HL-60 (cell line): ENCODE measurements at regions not wholly inside any gene's neighbourhood (a gene's known extent, or its start where the extent isn't known, plus 50 kb on each side); places are given as distances from the start of the nearest gene placed in this dataset.

ENCODE experiments used
- GABPA ChIP-seq: IDR thresholded peaks from 2 replicates; pipeline ENCODE4 v1.6.1; 2012; ENCODE audit warnings: low read depth
- TF ChIP-seq, protein P1 (sequence below): IDR thresholded peaks from one replicate; pipeline ENCODE4 v1.5.1; 2011; ENCODE audit warnings: low read length, control low read depth, inconsistent platforms; ENCODE audit not compliant: insufficient read depth
- TF ChIP-seq, protein P2 (sequence below): IDR thresholded peaks from 2 replicates; pipeline ENCODE4 v1.6.1; 2012; ENCODE audit warnings: low read depth; ENCODE audit not compliant: insufficient replicate concordance

DNA sequence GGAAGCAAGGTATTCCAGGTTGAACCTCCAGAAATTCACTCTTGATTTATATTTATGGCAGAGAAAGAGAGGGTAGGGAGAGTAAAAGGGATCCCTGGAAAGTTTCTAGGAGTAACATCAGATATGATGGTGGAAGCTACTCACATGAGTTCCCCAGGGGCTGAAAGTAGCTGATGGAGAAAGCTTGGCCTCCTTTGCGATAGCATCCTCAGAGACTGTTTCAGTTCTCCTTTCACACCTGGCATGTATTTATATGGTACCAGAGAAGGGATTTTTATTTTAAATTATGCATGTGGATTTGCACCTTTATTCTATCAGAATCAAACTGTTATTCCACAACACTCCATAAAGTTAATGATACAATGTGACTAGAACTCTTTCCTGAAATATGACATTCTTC is 126.3 kb upstream of the OSR1 start:
- TF ChIP-seq, protein P1, sequence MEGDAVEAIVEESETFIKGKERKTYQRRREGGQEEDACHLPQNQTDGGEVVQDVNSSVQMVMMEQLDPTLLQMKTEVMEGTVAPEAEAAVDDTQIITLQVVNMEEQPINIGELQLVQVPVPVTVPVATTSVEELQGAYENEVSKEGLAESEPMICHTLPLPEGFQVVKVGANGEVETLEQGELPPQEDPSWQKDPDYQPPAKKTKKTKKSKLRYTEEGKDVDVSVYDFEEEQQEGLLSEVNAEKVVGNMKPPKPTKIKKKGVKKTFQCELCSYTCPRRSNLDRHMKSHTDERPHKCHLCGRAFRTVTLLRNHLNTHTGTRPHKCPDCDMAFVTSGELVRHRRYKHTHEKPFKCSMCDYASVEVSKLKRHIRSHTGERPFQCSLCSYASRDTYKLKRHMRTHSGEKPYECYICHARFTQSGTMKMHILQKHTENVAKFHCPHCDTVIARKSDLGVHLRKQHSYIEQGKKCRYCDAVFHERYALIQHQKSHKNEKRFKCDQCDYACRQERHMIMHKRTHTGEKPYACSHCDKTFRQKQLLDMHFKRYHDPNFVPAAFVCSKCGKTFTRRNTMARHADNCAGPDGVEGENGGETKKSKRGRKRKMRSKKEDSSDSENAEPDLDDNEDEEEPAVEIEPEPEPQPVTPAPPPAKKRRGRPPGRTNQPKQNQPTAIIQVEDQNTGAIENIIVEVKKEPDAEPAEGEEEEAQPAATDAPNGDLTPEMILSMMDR: no peak
- TF ChIP-seq, protein P2, sequence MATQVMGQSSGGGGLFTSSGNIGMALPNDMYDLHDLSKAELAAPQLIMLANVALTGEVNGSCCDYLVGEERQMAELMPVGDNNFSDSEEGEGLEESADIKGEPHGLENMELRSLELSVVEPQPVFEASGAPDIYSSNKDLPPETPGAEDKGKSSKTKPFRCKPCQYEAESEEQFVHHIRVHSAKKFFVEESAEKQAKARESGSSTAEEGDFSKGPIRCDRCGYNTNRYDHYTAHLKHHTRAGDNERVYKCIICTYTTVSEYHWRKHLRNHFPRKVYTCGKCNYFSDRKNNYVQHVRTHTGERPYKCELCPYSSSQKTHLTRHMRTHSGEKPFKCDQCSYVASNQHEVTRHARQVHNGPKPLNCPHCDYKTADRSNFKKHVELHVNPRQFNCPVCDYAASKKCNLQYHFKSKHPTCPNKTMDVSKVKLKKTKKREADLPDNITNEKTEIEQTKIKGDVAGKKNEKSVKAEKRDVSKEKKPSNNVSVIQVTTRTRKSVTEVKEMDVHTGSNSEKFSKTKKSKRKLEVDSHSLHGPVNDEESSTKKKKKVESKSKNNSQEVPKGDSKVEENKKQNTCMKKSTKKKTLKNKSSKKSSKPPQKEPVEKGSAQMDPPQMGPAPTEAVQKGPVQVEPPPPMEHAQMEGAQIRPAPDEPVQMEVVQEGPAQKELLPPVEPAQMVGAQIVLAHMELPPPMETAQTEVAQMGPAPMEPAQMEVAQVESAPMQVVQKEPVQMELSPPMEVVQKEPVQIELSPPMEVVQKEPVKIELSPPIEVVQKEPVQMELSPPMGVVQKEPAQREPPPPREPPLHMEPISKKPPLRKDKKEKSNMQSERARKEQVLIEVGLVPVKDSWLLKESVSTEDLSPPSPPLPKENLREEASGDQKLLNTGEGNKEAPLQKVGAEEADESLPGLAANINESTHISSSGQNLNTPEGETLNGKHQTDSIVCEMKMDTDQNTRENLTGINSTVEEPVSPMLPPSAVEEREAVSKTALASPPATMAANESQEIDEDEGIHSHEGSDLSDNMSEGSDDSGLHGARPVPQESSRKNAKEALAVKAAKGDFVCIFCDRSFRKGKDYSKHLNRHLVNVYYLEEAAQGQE: no peak
- no peak for TF ChIP-seq GABPA
